Activated T-helper 1 cell treated with Interleukin-2 at 50 U/mL for 16 hours (primary cell): ENCODE measurements at regions not wholly inside any gene's neighbourhood (a gene's known extent, or its start where the extent isn't known, plus 50 kb on each side); places are given as distances from the start of the nearest gene placed in this dataset.

Experiments used
- DNase-seq: peaks from one replicate; pipeline ENCODE4 v3.0.0-alpha.2; 2020; ENCODE audit warnings: low read depth

DNA sequence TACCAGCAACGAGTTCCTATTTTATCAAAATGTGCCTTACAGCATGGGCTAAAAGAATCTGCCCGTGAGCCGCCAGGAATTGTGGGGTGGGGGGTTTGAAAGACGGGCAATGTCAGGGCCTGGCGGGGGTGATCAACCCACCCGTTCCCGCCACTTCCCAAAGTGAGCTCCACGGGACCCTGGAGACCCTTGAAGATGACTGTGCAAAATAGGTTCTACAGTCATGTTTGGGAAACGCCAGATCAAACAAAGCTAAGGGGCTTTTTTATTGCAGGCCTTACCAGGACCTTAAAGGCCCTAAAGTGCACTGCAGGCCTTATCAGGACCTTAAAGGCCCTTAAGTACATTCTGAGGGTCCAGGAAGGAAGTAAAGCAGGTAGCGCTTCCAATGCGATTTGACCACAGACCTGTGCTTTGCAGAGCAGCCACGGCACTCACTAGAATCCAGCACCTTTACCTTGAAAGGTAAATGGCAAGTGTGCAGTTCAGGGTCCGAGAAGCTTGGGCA lies 404.1 kb downstream of the SHANK2 start:
- DNase-seq, result no peak

GRCh38 chr11:70849031-70849430 lies 403.3 kb downstream of the SHANK2 start:
- no peak for DNase-seq

DNA sequence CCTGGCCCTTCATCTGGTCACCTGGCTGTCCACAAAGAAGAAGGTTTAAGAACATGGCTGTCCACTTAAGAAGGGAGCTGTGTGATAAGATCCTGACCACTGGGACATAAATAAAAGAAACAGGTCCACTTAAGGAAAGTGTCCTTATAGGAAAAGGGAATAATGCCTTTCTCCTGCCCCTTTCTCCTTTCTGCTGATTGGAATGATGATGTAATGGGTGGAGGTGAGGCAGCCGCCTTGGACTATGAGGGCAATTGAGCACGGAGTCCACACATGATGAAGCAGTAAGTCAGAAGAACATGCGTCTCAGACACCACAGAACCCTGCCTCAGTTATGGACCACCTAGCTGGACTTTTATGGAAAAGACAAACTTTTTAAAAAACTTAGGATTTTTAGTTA lies 401.1 kb downstream of the SHANK2 start:
- no peak for DNase-seq

GRCh38 chr11:70851907-70852306 lies 400.5 kb downstream of the SHANK2 start:
- DNase-seq, result no peak

- no peak for DNase-seq
These were observed 399.2 kb downstream of the SHANK2 start for GRCh38 chr11:70853068-70853769.

- no peak for DNase-seq
These were observed 398.6 kb downstream of the SHANK2 start for GRCh38 chr11:70853770-70854108.

GRCh38 chr11:70854201-70854600 lies 398.2 kb downstream of the SHANK2 start:
- DNase-seq, result no peak

DNA sequence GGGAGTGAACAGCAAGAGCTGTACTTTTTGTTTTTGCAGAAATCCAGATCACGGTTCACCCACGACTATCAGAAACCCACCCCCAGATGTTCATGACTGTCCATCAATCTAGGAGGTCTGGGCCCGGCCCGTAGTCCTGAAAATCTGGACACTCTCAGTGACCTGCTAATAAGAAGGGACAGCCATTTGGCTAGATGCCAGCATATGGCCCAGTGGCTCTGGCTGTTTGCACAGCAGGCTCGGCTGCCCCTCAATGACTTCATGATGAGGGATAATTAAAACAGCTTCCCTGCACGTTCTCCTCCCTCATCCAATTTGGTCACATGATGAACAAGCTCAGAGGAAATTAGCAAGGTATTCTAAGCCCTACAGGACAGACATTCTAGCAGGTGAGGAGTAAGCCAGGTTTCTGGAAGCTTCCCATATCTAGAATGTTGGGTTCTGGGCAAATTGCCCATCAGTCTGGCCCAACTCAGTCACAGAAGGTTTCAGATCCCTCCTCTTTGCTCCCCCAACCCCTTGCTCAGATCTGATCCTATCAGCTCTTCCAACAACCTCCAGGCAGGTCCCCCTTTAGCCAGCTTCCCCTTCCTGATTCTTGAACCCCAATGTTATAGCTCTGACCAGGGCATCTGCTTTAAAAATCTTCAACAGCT lies 397.3 kb downstream of the SHANK2 start:
- DNase-seq, result no peak

DNA sequence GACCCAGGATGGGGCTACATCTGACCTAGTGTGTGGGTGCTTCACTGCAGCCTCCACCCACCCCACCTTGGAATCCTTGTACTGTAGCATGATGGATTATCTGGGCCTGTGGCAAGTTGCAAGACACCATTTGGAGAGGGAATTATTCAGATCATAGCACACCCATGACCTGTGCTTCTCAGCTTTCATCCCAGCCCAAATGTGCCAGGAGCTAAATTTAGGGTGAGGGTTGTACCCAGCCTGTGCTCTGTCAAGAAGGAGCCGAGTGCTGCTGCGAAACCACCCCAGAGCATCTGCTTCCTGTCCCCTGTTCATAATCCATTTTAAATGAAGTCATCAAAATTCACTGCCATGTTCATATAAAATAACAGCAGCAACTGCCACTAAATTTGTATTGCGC lies 394.5 kb downstream of the SHANK2 start:
- no peak for DNase-seq

DNA sequence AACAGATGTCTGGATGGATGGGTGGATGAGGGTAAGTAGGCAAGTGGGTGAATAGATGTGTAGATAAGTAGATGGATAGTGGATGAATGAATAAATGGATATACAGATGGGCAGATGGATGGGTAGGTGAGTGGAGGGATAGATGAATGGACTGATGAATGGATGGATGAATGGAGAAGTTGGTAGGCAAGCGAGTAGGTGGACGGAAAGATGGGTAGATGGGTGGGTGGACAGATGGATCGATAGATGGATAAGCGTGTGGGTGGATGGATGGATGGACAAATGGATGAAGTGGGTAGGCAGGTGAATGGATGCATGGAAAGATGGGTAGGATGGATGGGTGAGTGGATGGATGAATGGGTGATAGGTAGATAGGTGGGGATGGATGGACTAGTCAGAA lies 393.2 kb downstream of the SHANK2 start:
- no peak for DNase-seq

- no peak for DNase-seq
These were observed 391.5 kb downstream of the SHANK2 start for GRCh38 chr11:70860888-70861287.

DNA sequence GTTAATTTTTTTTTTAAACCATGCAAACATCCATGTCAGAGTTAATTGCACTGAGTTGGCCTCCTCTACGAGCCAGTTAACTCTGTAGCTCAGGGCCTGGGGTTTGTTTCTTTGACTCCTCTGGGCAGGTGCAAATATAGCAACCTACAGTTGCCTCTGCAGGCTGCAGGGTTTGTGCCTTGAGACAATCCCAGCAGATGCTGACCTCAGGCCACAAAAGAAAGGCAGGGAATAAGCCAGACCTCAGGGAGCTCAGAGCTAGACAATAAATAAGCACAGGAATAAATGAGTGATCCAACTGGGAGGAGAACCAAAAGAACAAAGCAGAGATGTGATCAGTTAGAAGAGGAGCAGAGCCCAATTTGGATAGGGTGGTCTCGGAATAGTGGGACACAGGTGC lies 390.8 kb downstream of the SHANK2 start:
- DNase-seq, result no peak

- DNase-seq, result no peak
These were observed 390.3 kb downstream of the SHANK2 start for GRCh38 chr11:70862093-70862492.

- DNase-seq, result no peak
These were observed 389.2 kb downstream of the SHANK2 start for GRCh38 chr11:70863186-70863585.

- no peak for DNase-seq
These were observed 388.4 kb downstream of the SHANK2 start for GRCh38 chr11:70863993-70864392.

DNA sequence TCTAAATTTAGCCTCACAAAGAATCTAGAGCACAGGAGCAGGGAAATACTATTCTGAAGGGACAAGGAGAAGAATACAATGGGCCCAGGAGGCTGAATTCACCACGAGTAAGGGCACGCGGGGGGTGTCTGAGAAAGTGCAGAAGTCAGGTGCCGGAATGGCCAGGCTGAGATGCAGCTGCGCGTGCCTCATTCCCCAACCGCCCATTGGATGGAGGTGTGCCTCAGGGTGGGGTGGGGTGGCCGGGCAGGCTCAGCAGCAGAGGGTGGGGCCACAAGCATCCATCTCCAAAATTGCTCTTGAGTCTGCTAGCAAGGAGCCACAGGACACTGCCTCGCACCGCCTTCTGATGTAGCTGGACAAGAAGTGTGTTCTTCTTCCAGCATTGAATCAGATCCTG lies 387.0 kb downstream of the SHANK2 start:
- no peak for DNase-seq

GRCh38 chr11:70866834-70867233 lies 385.5 kb downstream of the SHANK2 start:
- no peak for DNase-seq

GRCh38 chr11:70867281-70868047 lies 384.9 kb downstream of the SHANK2 start:
- DNase-seq, result no peak

DNA sequence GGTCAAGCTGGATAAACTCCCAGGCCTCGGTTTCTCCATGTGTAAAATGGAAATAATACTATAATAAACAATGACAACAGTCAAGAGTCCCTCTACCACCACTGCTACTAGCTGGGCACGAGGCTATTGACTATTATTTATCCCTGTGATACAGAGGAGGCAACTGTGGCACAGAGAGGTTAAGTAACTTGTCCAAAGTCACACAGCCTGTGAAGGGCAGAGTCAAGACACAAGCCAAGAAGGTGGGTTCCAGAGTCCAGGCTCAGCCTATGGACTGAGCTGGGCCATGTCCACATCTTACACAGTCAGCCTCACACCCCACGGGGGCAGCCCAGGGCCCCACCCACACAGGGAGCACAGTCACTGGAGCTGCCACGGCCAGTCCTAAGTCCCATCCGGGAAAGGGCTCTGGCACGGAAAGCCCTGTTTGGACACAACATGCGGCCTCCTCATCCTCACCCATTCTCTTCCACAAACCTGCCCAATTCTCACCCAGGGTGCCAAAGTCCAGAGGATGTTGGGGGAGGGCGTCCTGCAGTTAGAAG lies 384.0 kb downstream of the SHANK2 start:
- no peak for DNase-seq

DNA sequence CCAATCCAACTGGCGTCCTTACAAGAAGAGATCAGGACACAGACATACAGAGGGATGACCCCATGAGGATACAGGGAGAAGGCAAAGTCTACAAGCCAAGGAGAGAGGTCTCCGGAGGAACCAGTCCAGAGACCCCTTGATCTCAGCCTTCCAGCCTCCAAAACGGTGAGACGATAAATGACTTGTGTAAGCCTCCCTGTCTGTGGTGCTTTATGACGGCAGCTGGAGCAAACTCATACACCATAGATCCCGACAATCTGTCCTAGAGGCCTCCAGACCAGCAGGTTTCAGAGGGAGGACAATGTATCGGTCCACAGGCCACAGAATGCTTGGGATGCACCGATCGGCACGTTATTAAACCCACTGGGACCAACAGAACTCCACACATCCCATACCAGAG lies 383.3 kb downstream of the SHANK2 start:
- DNase-seq, result no peak

- DNase-seq, result no peak
These were observed 380.5 kb downstream of the SHANK2 start for GRCh38 chr11:70871881-70872280.

- no peak for DNase-seq
These were observed 380.1 kb downstream of the SHANK2 start for GRCh38 chr11:70872299-70872698.
